GM23338 (cell line): ENCODE measurements at regions not wholly inside any gene's neighbourhood (a gene's known extent, or its start where the extent isn't known, plus 50 kb on each side); places are given as distances from the start of the nearest gene placed in this dataset.
A peak's percentile ranks its signal among the peaks of the same experiment; 100 is the strongest.

Experiments used
- ATAC-seq: fragments of 200-7000 bp; cut with Tn5 transposase; 3 replicates; pipeline ENCODE4 v1.9.1; 2020
- DNase-seq: peaks from one replicate; pipeline ENCODE4 v3.0.0-alpha.2; 2015; ENCODE audit warnings: low spot score
- H2AFZ ChIP-seq: fragments of 200-600 bp; sonication (generic); 2 replicates; pipeline ENCODE4 v1.8.0; 2016; ENCODE audit warnings: antibody characterized with exemption, mild to moderate bottlenecking, moderate library complexity
- H3F3A ChIP-seq: fragments of 200-600 bp; sonication (generic); replicated peaks from 2 replicates; pipeline ENCODE4 v1.8.0; 2017; ENCODE audit warnings: antibody characterized with exemption, mixed run types, low read depth
- H3K27ac ChIP-seq: fragments of 200-600 bp; sonication (generic); 2 replicates; pipeline ENCODE4 v1.6.1; 2016; ENCODE audit warnings: low read depth
- H3K27me3 ChIP-seq: fragments of 200-600 bp; sonication (generic); 2 replicates; pipeline ENCODE4 v1.8.0; 2016; ENCODE audit warnings: mild to moderate bottlenecking, mixed run types, moderate library complexity; ENCODE audit not compliant: insufficient read depth
- H3K36me3 ChIP-seq: fragments of 200-600 bp; sonication (generic); 2 replicates; pipeline ENCODE4 v1.8.0; 2016; ENCODE audit warnings: mild to moderate bottlenecking; ENCODE audit not compliant: insufficient read depth
- H3K4me1 ChIP-seq: fragments of 200-600 bp; sonication (generic); 2 replicates; pipeline ENCODE4 v1.8.0; 2016; ENCODE audit warnings: mild to moderate bottlenecking, moderate library complexity; ENCODE audit not compliant: insufficient read depth
- H3K4me2 ChIP-seq: fragments of 200-600 bp; sonication (generic); 2 replicates; pipeline ENCODE4 v1.7.1; 2017; ENCODE audit warnings: mixed run types
- H3K4me3 ChIP-seq: fragments of 200-600 bp; sonication (generic); 2 replicates; pipeline ENCODE4 v1.6.1; 2016; ENCODE audit warnings: mixed run types
- H3K79me2 ChIP-seq: fragments of 200-600 bp; sonication (generic); replicated peaks from 2 replicates; pipeline ENCODE4 v1.8.0; 2017; ENCODE audit warnings: mild to moderate bottlenecking; ENCODE audit not compliant: insufficient read depth
- H3K9me2 ChIP-seq: fragments of 200-600 bp; sonication (generic); 2 replicates; pipeline ENCODE4 v1.8.0; 2017; ENCODE audit not compliant: insufficient read depth
- H4K20me1 ChIP-seq: fragments of 200-600 bp; sonication (generic); replicated peaks from 2 replicates; pipeline ENCODE4 v1.8.0; 2017; ENCODE audit warnings: mild to moderate bottlenecking; ENCODE audit not compliant: insufficient read depth
- H3K27ac Mint-ChIP-seq: 2 replicates; pipeline ENCODE4 v1.8.0; 2020; ENCODE audit warnings: inconsistent platforms, mild to moderate bottlenecking, moderate library complexity, mixed read lengths
- H3K27me3 Mint-ChIP-seq: 3 replicates; pipeline ENCODE4 v1.8.0; 2022; ENCODE audit warnings: low read depth, mild to moderate bottlenecking, moderate library complexity, mixed read lengths, inconsistent platforms; ENCODE audit not compliant: insufficient read depth, poor library complexity
- H3K36me3 Mint-ChIP-seq: 3 replicates; pipeline ENCODE4 v1.8.0; 2021; ENCODE audit warnings: low read depth, mild to moderate bottlenecking, inconsistent platforms, moderate library complexity, mixed read lengths
- H3K4me1 Mint-ChIP-seq: 3 replicates; pipeline ENCODE4 v1.8.0; 2020; ENCODE audit warnings: mild to moderate bottlenecking, inconsistent platforms, mixed read lengths
- H3K4me3 Mint-ChIP-seq: 3 replicates; pipeline ENCODE4 v1.8.0; 2021; ENCODE audit warnings: moderate library complexity, mild to moderate bottlenecking, inconsistent platforms, mixed read lengths
- H3K9me3 Mint-ChIP-seq: 3 replicates; pipeline ENCODE4 v1.8.0; 2020; ENCODE audit warnings: moderate library complexity, mild to moderate bottlenecking, inconsistent platforms, mixed read lengths
- POLR2AphosphoS5 ChIP-seq: IDR thresholded peaks from 2 replicates; pipeline ENCODE4 v1.6.1; 2016; ENCODE audit warnings: antibody characterized with exemption, low read depth
- ZNF331 ChIP-seq: fragments of 250-450 bp; sonication (Bioruptor Pico); IDR thresholded peaks from 2 replicates; pipeline ENCODE4 v1.5.0; 2020; ENCODE audit warnings: low read depth, mild to moderate bottlenecking, moderate library complexity
- ZNF462 ChIP-seq: fragments of 250-450 bp; sonication (Bioruptor Pico); IDR thresholded peaks from 2 replicates; pipeline ENCODE4 v1.5.0; 2020; ENCODE audit warnings: mild to moderate bottlenecking, moderate library complexity

DNA sequence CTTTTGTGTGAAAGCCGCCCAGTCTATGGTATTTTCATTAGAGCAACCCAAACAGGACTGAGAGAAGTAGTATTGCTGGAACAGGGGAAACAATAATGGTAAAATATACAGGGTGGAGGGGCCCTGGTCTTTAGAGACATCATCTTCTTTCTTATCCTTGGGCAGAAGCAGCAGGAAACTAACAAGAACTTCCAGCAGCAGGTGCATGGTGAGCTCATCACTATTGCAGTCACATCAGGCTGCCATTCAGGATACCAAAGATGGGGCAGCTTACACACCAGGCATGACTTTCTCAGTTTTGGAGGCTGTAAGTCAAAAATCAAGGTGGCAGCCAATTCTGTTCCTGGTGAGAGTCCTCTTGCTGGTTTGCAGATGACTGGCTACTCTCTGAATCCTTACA, 478.3 kb upstream of the RUNX1 start:
- no peak for ATAC-seq

More for the DNA sequence above, 478.3 kb upstream of the RUNX1 start:
- DNase-seq: no peak
- Histone ChIP-seq H2AFZ (0 out of 2 replicates have a peak overlapping the region, but pooled peaks have one; percentile 10), H3K4me3 (no peak overlapping the region), H4K20me1 (no peaks in the 10 kb centered on the region), H3K9me2 (peaks cover 9% of the 10 kb centered on the region; the same call in 1 of the 2 replicates), H3K36me3 (no peaks in the 10 kb centered on the region), H3K79me2 (no peaks in the 10 kb centered on the region), H3K27ac (no peak overlapping the region), H3K4me2 (no peak overlapping the region), H3K4me1 (no peaks in the 10 kb centered on the region), H3K27me3 (no peaks in the 10 kb centered on the region), H3F3A (no peaks in the 10 kb centered on the region)
- Mint-ChIP-seq H3K36me3 (no peaks in the 10 kb centered on the region), H3K27ac (no peak overlapping the region), H3K9me3 (no peaks in the 10 kb centered on the region), H3K4me1 (no peaks in the 10 kb centered on the region), H3K27me3 (no peaks in the 10 kb centered on the region), H3K4me3 (no peak overlapping the region)
- TF ChIP-seq ZNF331 (CRISPR knock-in tag) (no peak), ZNF462 (CRISPR knock-in tag) (no peak), POLR2AphosphoS5 (no peak)
